ENCODE measurements at regions not wholly inside any gene's neighbourhood (a gene's known extent, or its start where the extent isn't known, plus 50 kb on each side); places are given as distances from the start of the nearest gene placed in this dataset.

GRCh38 chr6:121940728-121941127 lies 458.7 kb upstream of the HSF2 start:
- Histone ChIP-seq H2AK5ac (ENCODE audit: insufficient read length, low read length) (no peak overlapping the region), H3K27ac (ENCODE audit: insufficient read length, low read depth, low read length) (no peak overlapping the region), H2AFZ (ENCODE audit: low read length) (no peak overlapping the region), H2BK12ac (ENCODE audit: insufficient read length, low read depth, low read length) (no peak overlapping the region), H4K5ac (ENCODE audit: insufficient read length, low read depth, low read length) (no peak overlapping the region), H3K4me2 (ENCODE audit: insufficient read depth, insufficient read length, low read length) (no peak overlapping the region), H2BK120ac (ENCODE audit: low read depth, low read length, poor library complexity, severe bottlenecking) (no peak overlapping the region), H3K9ac (ENCODE audit: extremely low read depth, insufficient read length, low read length) (no peak overlapping the region), H4K20me1 (ENCODE audit: control insufficient read depth, insufficient read depth, insufficient read length) (no peaks in the 10 kb centered on the region), H2BK20ac (ENCODE audit: low read depth, low read length, poor library complexity, severe bottlenecking) (no peak overlapping the region), H2BK5ac (ENCODE audit: insufficient read length, low read length) (no peak overlapping the region), H3K14ac (ENCODE audit: insufficient read depth, low read length) (no peak overlapping the region), H3K27me3 (ENCODE audit: insufficient read depth, low read length) (no peaks in the 10 kb centered on the region), H3K79me2 (ENCODE audit: insufficient read depth, low read length) (no peaks in the 10 kb centered on the region), H3K23me2 (ENCODE audit: insufficient read length, low read depth, low read length, poor library complexity, severe bottlenecking) (no peaks in the 10 kb centered on the region), H3K18ac (ENCODE audit: insufficient read length, low read depth, low read length) (no peak overlapping the region), H3K56ac (ENCODE audit: insufficient read length, low read depth, low read length) (no peak overlapping the region), H3K4me1 (ENCODE audit: insufficient read depth, low read length) (no peaks in the 10 kb centered on the region), H4K8ac (replicated peaks; ENCODE audit: insufficient read length, low read depth, low read length) (no peak overlapping the region), H3K23ac (ENCODE audit: insufficient read length, low read depth, low read length) (no peak overlapping the region), H3T11ph (ENCODE audit: low read length) (no peak overlapping the region), H2BK15ac (ENCODE audit: low read depth, low read length) (no peak overlapping the region), H4K91ac (ENCODE audit: insufficient read length, low read depth, low read length) (no peak overlapping the region), H3K4ac (ENCODE audit: low read depth, low read length) (no peak overlapping the region), H3K9me3 (ENCODE audit: control insufficient read depth, low read depth, low read length) (no peaks in the 10 kb centered on the region), H3K79me1 (ENCODE audit: insufficient read depth, low read depth, low read length, poor library complexity, severe bottlenecking) (no peaks in the 10 kb centered on the region)
- Mint-ChIP-seq H3K9me3 (peaks cover 2 to 6% of the 10 kb centered on the region in 2 experiments; a peak in 4 of 5 replicates), H3K4me1 (peaks cover 0 to 2% of the 10 kb centered on the region in 2 experiments; a peak in 1 of 4 replicates), H3K4me3 (no peak overlapping the region), H3K27ac (no peak overlapping the region), H3K27me3 (ENCODE audit: low read depth) (no peaks in the 10 kb centered on the region), H3K36me3 (ENCODE audit: insufficient read depth in 1 of 3, low read depth in 3 of 3) (peaks cover 6 to 15% (median 6%) of the 10 kb centered on the region in 3 experiments)
- DNase-seq: no peak
- no peak for TF ChIP-seq CTCF (conservative IDR thresholded peaks at IDR 0.05)
- no CpG with 5 or more reads among the region's 2 CpGs for WGBS (ENCODE audit: extremely low coverage, insufficient read length, low lambda C conversion rate)

Data from H9 (cell line).